SH-SY5Y (cell line): ENCODE measurements at regions not wholly inside any gene's neighbourhood (a gene's known extent, or its start where the extent isn't known, plus 50 kb on each side); places are given as distances from the start of the nearest gene placed in this dataset.

Experiments used
- GATA2 ChIP-seq: IDR thresholded peaks from 2 replicates; pipeline ENCODE4 v1.6.1; 2011; ENCODE audit warnings: mild to moderate bottlenecking, low read depth, low read length
- GATA3 ChIP-seq: IDR thresholded peaks from 2 replicates; pipeline ENCODE4 v1.6.1; 2011; ENCODE audit warnings: low read depth, mild to moderate bottlenecking, low read length, moderate library complexity

DNA sequence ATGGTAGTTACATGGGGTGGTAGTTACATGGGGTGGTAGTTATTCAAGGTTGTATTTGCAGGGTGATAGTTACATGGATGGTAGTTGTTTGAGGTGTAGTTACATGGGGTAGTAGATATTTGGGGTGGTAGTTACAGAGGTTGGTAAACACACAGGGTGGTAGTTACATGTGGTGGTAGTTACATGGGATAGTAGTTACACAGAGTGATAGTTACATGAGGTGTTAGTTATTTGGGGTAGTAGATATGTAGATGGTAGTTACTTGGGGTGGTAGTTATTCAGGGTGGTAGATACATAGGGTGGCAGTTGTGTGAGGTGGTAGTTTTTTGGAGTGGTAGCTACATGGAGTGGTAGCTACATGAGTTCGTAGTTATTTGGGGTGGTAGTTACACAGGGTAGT, 221.3 kb upstream of the CST7 start:
- TF ChIP-seq GATA2 (no peak), GATA3 (no peak)
